ENCODE measurements at regions not wholly inside any gene's neighbourhood (a gene's known extent, or its start where the extent isn't known, plus 50 kb on each side); places are given as distances from the start of the nearest gene placed in this dataset.
A peak's percentile ranks its signal among the peaks of the same experiment; 100 is the strongest.

- TF ChIP-seq CTCF (IDR thresholded peaks at IDR 0.05) = no peak
- ATAC-seq (ENCODE audit: low FRiP score) (peak; percentile 73), DNase-seq (ENCODE audit: low spot score) (no peak)
Measured at GRCh38 chr14:49405291-49405690, 180.9 kb downstream of the RPS29 start.

DNA sequence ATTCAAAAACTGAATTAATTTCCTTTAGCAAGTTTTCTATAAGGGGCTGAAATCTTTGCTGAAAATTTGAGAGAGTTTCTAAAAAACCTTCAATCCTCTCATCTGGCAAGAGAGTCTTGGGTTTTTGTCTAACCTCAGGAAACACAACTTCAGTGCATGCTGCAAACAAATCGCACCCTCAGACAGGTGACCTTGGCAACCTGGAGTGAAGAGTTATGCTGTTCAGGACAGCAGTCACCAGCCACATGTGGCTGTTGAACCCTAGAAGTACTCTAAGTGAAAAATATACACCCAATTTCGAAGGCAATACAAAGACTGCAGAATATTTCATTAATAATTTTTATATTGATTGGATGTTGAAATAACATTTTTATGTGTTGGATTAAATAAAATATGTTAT lies 184.8 kb downstream of the RPS29 start:
- no peak for TF ChIP-seq CTCF (IDR thresholded peaks at IDR 0.05)
- no peak for DNase-seq (ENCODE audit: low spot score)
- ATAC-seq (ENCODE audit: low FRiP score) = no peak

- TF ChIP-seq CTCF (IDR thresholded peaks at IDR 0.05) = no peak
- DNase-seq (ENCODE audit: low spot score) (no peak), ATAC-seq (ENCODE audit: low FRiP score) (no peak)
Measured at GRCh38 chr14:49396801-49397200, 189.4 kb downstream of the RPS29 start.

GRCh38 chr14:49381778-49382177 lies 204.4 kb downstream of the RPS29 start:
- no peak for TF ChIP-seq CTCF (IDR thresholded peaks at IDR 0.05)
- DNase-seq (ENCODE audit: low spot score) = no peak
- no peak for ATAC-seq (ENCODE audit: low FRiP score)

DNA sequence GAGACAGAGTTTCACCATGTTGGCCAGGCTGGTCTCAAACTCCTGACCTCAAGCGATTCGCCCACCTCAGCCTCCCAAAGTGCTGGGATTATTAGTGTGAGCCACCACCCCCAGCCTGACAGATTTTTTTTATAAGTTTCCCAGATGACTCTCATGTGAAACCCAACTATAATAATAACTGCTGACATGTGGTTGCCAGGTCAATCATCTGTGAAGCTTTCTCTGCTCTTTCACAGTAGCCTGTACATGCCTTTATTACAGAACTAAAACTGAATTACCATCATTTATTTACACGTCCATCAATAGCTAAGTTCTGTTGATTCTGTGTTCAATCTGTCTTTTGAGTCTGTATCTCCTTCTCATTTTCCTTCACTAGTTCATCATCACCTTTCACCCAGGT lies 218.5 kb downstream of the RPS29 start:
- no peak for ATAC-seq (ENCODE audit: low FRiP score)
- TF ChIP-seq CTCF (IDR thresholded peaks at IDR 0.05) = no peak
- no peak for DNase-seq (ENCODE audit: low spot score)

DNA sequence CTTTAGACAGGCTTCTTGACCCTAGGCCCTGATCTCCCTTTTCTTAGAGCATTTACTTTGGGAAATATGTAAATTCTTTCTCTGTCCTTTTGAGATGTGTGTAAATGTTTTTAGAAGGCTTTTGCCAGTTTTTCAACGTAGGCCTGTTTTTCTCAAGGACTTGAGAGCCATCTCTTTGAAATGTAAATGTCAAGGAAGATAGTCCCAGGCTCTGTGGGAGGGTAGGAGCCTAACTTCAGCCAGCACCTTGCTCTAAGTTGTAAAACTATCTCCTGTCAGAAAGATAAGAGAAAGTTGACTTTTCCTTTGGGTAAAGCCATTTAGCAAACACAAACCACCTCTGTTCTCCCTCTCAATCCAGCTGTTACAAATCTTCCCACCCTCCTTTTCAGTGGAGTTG lies 219.8 kb downstream of the RPS29 start:
- no peak for TF ChIP-seq CTCF (IDR thresholded peaks at IDR 0.05)
- no peak for DNase-seq (ENCODE audit: low spot score)
- ATAC-seq (ENCODE audit: low FRiP score) = no peak

- TF ChIP-seq CTCF (IDR thresholded peaks at IDR 0.05) = no peak
- DNase-seq (ENCODE audit: low spot score) (no peak), ATAC-seq (ENCODE audit: low FRiP score) (no peak)
Measured at GRCh38 chr14:49364752-49365117, 221.4 kb downstream of the RPS29 start.
